ENCODE measurements at regions not wholly inside any gene's neighbourhood (a gene's known extent, or its start where the extent isn't known, plus 50 kb on each side); places are given as distances from the start of the nearest gene placed in this dataset.

DNA sequence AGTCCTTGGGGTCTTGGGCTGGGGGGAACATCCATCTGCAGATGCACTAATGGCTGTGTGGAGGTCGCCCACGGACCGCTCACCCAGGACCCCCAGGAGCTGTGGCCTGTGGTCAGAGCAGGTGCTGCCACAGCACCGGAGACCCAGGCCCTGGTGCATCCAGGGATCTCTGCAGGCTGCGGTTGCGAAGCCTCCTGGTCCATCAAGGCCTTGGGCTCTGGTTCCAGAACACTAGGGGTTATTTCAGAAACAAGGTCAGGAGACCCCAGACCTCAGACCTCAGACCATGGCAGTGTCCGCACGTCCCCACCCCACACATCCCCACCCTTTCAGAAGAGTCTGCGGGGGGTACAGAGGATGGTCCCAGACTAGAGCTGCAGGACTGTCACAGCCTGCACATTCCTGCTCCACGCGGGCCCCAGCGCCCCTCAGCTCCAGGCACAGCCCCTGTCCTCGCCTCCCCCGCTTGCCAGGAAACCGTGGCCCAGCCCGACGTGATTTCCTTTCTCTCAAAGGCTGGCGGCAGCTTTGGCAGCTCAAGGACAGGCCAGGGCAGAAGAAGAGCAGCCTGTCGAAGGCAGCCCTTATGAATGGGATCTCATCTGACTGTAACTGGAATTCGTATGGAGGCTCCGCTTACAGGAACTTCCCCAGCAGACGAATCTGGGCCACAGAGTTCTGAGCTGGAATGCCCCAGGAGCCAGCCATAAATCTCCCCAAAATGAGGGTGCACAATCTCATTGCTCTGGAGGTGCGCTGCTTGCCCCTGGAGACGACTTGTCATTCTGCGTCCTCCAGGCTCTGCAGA, 136.2 kb upstream of the RET start (continued):
- no peak for TF ChIP-seq HSF1 (IDR thresholded peaks at IDR 0.05; ENCODE audit: low read depth, low read length)
- TF ChIP-seq EGR1 (IDR thresholded peaks at IDR 0.05; ENCODE audit: borderline replicate concordance in 1 of 2, low read depth in 2 of 2, low read length in 2 of 2) = no peak
- no peak for TF ChIP-seq STAT3 (IDR thresholded peaks at IDR 0.05; ENCODE audit: low read depth, low read length)
- TF ChIP-seq, protein P1, sequence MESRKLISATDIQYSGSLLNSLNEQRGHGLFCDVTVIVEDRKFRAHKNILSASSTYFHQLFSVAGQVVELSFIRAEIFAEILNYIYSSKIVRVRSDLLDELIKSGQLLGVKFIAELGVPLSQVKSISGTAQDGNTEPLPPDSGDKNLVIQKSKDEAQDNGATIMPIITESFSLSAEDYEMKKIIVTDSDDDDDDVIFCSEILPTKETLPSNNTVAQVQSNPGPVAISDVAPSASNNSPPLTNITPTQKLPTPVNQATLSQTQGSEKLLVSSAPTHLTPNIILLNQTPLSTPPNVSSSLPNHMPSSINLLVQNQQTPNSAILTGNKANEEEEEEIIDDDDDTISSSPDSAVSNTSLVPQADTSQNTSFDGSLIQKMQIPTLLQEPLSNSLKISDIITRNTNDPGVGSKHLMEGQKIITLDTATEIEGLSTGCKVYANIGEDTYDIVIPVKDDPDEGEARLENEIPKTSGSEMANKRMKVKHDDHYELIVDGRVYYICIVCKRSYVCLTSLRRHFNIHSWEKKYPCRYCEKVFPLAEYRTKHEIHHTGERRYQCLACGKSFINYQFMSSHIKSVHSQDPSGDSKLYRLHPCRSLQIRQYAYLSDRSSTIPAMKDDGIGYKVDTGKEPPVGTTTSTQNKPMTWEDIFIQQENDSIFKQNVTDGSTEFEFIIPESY (IDR thresholded peaks at IDR 0.05) = no peak
- TF ChIP-seq ZNF217 (IDR thresholded peaks at IDR 0.05) = no peak

GRCh38 chr10:42941295-42941644, 135.6 kb upstream of the RET start:
- Histone ChIP-seq H3K4me2 (ENCODE audit: control insufficient read depth, insufficient read depth) (no peak overlapping the region), H3K9me3 (replicated peaks; ENCODE audit: control insufficient read depth, insufficient read depth, low read length) (no peaks in the 10 kb centered on the region), H3K79me2 (ENCODE audit: control insufficient read depth, insufficient read depth, low read length) (no peaks in the 10 kb centered on the region), H2AFZ (ENCODE audit: control insufficient read depth, low read depth, low read length) (no peak overlapping the region), H3K27me3 (replicated peaks in 1 of 2; ENCODE audit: control insufficient read depth in 2 of 2, insufficient read depth in 2 of 2, low read length in 1 of 2) (no peaks in the 10 kb centered on the region), H3K4me3 (no peak overlapping the region), H4K20me1 (ENCODE audit: control insufficient read depth, insufficient read depth) (no peaks in the 10 kb centered on the region; the same call in 1 of the 2 replicates), H3K9ac (ENCODE audit: control insufficient read depth, insufficient read depth, low read length) (no peak overlapping the region), H3K27ac (ENCODE audit: control insufficient read depth, insufficient read depth) (no peak overlapping the region), H3K4me1 (ENCODE audit: control insufficient read depth, insufficient read depth, low read length) (no peaks in the 10 kb centered on the region), H3K36me3 (ENCODE audit: control insufficient read depth in 2 of 2, insufficient read depth in 2 of 2, low read length in 1 of 2) (no peaks in the 10 kb centered on the region)
- FAIRE-seq (no peak), ATAC-seq (no peak), DNase-seq (ENCODE audit: low read depth, low spot score) (no peak)
- ChIA-PET SMC1A (ENCODE audit: uncharacterized antibody, unreplicated experiment) (no interaction called here), RAD21 (ENCODE audit: unreplicated experiment) (no interaction called here), CTCF (no interaction called here), POLR2A (no interaction called here)
- TF ChIP-seq PBX3 (IDR thresholded peaks at IDR 0.05; ENCODE audit: insufficient replicate concordance, low read depth, low read length) = no peak
- TF ChIP-seq TCF7 (IDR thresholded peaks at IDR 0.05; ENCODE audit: borderline replicate concordance) = no peak
- no peak for TF ChIP-seq STAT1 (conservative IDR thresholded peaks at IDR 0.05)
- TF ChIP-seq, protein P2, sequence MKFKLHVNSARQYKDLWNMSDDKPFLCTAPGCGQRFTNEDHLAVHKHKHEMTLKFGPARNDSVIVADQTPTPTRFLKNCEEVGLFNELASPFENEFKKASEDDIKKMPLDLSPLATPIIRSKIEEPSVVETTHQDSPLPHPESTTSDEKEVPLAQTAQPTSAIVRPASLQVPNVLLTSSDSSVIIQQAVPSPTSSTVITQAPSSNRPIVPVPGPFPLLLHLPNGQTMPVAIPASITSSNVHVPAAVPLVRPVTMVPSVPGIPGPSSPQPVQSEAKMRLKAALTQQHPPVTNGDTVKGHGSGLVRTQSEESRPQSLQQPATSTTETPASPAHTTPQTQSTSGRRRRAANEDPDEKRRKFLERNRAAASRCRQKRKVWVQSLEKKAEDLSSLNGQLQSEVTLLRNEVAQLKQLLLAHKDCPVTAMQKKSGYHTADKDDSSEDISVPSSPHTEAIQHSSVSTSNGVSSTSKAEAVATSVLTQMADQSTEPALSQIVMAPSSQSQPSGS (IDR thresholded peaks at IDR 0.05; ENCODE audit: low read length) = no peak
- TF ChIP-seq SREBF1 (IDR thresholded peaks at IDR 0.05; ENCODE audit: low read length) = no peak
- no peak for TF ChIP-seq CEBPB (IDR thresholded peaks at IDR 0.05; ENCODE audit: borderline replicate concordance in 1 of 2, low read depth in 2 of 2, low read length in 2 of 2)
- in situ Hi-C loops (cut with MboI) (no loop called here), intact Hi-C loops (cut with micrococcal nuclease; ENCODE audit: unreplicated experiment) (no loop called here)
- no TSS peak for BruUV-seq (replicated peaks)
- WGBS (ENCODE audit: insufficient coverage, insufficient replicate concordance, low lambda C conversion rate, missing lambda C conversion rate) = 43% methylated on average over 14 of the region's 14 CpGs

Measured in GM12878 (cell line).